ENCODE measurements at regions not wholly inside any gene's neighbourhood (a gene's known extent, or its start where the extent isn't known, plus 50 kb on each side); places are given as distances from the start of the nearest gene placed in this dataset.

DNA sequence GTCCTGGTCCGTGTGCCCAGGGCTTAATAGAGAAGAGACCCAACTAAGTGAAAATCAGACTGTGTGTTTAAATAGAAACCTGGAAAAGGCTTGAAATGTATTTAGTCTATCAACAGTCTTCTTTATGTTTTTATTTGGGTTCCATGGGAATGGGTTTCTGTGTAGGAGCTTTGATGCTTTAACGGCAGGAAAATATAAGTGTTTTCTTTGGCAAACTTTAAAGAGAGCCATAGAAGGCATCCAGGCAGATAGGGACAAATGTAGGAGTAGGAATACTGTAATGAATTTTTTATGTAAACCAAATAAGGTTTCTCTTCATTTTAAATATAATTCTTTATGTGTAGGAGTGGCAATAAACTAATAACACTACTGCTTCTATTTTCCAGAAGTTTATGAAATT lies 989.0 kb downstream of the GATA3 start:
- TF ChIP-seq, protein P1, sequence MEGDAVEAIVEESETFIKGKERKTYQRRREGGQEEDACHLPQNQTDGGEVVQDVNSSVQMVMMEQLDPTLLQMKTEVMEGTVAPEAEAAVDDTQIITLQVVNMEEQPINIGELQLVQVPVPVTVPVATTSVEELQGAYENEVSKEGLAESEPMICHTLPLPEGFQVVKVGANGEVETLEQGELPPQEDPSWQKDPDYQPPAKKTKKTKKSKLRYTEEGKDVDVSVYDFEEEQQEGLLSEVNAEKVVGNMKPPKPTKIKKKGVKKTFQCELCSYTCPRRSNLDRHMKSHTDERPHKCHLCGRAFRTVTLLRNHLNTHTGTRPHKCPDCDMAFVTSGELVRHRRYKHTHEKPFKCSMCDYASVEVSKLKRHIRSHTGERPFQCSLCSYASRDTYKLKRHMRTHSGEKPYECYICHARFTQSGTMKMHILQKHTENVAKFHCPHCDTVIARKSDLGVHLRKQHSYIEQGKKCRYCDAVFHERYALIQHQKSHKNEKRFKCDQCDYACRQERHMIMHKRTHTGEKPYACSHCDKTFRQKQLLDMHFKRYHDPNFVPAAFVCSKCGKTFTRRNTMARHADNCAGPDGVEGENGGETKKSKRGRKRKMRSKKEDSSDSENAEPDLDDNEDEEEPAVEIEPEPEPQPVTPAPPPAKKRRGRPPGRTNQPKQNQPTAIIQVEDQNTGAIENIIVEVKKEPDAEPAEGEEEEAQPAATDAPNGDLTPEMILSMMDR (IDR thresholded peaks at IDR 0.05) = no peak
- TF ChIP-seq POLR2AphosphoS5 (IDR thresholded peaks at IDR 0.05) = no peak
